ENCODE measurements at regions not wholly inside any gene's neighbourhood (a gene's known extent, or its start where the extent isn't known, plus 50 kb on each side); places are given as distances from the start of the nearest gene placed in this dataset.

GRCh38 chr3:66789580-66790237 lies 208.4 kb upstream of the KBTBD8 start:
- TF ChIP-seq, protein P1, sequence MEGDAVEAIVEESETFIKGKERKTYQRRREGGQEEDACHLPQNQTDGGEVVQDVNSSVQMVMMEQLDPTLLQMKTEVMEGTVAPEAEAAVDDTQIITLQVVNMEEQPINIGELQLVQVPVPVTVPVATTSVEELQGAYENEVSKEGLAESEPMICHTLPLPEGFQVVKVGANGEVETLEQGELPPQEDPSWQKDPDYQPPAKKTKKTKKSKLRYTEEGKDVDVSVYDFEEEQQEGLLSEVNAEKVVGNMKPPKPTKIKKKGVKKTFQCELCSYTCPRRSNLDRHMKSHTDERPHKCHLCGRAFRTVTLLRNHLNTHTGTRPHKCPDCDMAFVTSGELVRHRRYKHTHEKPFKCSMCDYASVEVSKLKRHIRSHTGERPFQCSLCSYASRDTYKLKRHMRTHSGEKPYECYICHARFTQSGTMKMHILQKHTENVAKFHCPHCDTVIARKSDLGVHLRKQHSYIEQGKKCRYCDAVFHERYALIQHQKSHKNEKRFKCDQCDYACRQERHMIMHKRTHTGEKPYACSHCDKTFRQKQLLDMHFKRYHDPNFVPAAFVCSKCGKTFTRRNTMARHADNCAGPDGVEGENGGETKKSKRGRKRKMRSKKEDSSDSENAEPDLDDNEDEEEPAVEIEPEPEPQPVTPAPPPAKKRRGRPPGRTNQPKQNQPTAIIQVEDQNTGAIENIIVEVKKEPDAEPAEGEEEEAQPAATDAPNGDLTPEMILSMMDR (IDR thresholded peaks at IDR 0.05 in 2 of 3, conservative IDR thresholded peaks at IDR 0.05 in 1 of 3; ENCODE audit: borderline replicate concordance in 1 of 3, insufficient read depth in 1 of 3, low read depth in 2 of 3, low read length in 2 of 3) = no peak
- TF ChIP-seq JUND (IDR thresholded peaks at IDR 0.05) (no peak), MAX (IDR thresholded peaks at IDR 0.05) (no peak), EZH2phosphoT487 (IDR thresholded peaks at IDR 0.05; ENCODE audit: borderline replicate concordance) (no peak), ELF1 (IDR thresholded peaks at IDR 0.05; ENCODE audit: borderline replicate concordance, low read depth) (no peak)

All from HCT116 (cell line).